ENCODE measurements at regions not wholly inside any gene's neighbourhood (a gene's known extent, or its start where the extent isn't known, plus 50 kb on each side); places are given as distances from the start of the nearest gene placed in this dataset.

- H2AFZ ChIP-seq: no peak overlapping the region
- H3K27ac ChIP-seq: no peak overlapping the region
- no peak for TF ChIP-seq EZH2 (IDR thresholded peaks at IDR 0.05; ENCODE audit: borderline replicate concordance)
- TF ChIP-seq EZH2phosphoT487 (IDR thresholded peaks at IDR 0.05; ENCODE audit: low read depth, severe bottlenecking, unreplicated experiment): no peak
- TF ChIP-seq, protein P1, sequence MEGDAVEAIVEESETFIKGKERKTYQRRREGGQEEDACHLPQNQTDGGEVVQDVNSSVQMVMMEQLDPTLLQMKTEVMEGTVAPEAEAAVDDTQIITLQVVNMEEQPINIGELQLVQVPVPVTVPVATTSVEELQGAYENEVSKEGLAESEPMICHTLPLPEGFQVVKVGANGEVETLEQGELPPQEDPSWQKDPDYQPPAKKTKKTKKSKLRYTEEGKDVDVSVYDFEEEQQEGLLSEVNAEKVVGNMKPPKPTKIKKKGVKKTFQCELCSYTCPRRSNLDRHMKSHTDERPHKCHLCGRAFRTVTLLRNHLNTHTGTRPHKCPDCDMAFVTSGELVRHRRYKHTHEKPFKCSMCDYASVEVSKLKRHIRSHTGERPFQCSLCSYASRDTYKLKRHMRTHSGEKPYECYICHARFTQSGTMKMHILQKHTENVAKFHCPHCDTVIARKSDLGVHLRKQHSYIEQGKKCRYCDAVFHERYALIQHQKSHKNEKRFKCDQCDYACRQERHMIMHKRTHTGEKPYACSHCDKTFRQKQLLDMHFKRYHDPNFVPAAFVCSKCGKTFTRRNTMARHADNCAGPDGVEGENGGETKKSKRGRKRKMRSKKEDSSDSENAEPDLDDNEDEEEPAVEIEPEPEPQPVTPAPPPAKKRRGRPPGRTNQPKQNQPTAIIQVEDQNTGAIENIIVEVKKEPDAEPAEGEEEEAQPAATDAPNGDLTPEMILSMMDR (IDR thresholded peaks at IDR 0.05; ENCODE audit: poor library complexity): no peak
These were observed 715.3 kb upstream of the MIR17HG start for GRCh38 chr13:90632184-90632583.

GRCh38 chr13:90633849-90634248 is 713.6 kb upstream of the MIR17HG start:
- H3K27ac ChIP-seq: no peak overlapping the region
- TF ChIP-seq EZH2phosphoT487 (IDR thresholded peaks at IDR 0.05; ENCODE audit: low read depth, severe bottlenecking, unreplicated experiment): no peak
- TF ChIP-seq, protein P1 (IDR thresholded peaks at IDR 0.05; ENCODE audit: poor library complexity): no peak

More at GRCh38 chr13:90632184-90632583, 715.3 kb upstream of the MIR17HG start:
- H3K79me2 ChIP-seq: no peaks in the 10 kb centered on the region
- no peaks in the 10 kb centered on the region for H3K9me2 ChIP-seq (replicated peaks; ENCODE audit: insufficient read depth)
- 94% methylated on average over 3 of the region's 3 CpGs for WGBS (ENCODE audit: low lambda C conversion rate, missing lambda C conversion rate)
- DNase-seq (ENCODE audit: low spot score): no peak
- H3K36me3 ChIP-seq (replicated peaks; ENCODE audit: insufficient read depth, low read depth): no peaks in the 10 kb centered on the region
- H4K20me1 ChIP-seq (ENCODE audit: insufficient read depth, poor library complexity, severe bottlenecking): no peaks in the 10 kb centered on the region
- H3K4me2 ChIP-seq: no peak overlapping the region
- no peak overlapping the region for H3K4me3 ChIP-seq
- no peaks in the 10 kb centered on the region for H3K9me3 ChIP-seq (ENCODE audit: low read depth)
- H3K27me3 ChIP-seq: no peaks in the 10 kb centered on the region
- no peaks in the 10 kb centered on the region for H3K4me1 ChIP-seq (ENCODE audit: insufficient read depth)

GRCh38 chr13:90640976-90641375 is 706.5 kb upstream of the MIR17HG start:
- H3K79me2 ChIP-seq: no peaks in the 10 kb centered on the region
- WGBS (ENCODE audit: low lambda C conversion rate, missing lambda C conversion rate): 86% methylated on average over 1 of the region's 1 CpG
- H2AFZ ChIP-seq: no peak overlapping the region
- no peak overlapping the region for H3K4me2 ChIP-seq
- no peaks in the 10 kb centered on the region for H3K36me3 ChIP-seq (replicated peaks; ENCODE audit: insufficient read depth, low read depth)
- H3K4me1 ChIP-seq (ENCODE audit: insufficient read depth): no peaks in the 10 kb centered on the region
- DNase-seq (ENCODE audit: low spot score): no peak
- no peaks in the 10 kb centered on the region for H4K20me1 ChIP-seq (ENCODE audit: insufficient read depth, poor library complexity, severe bottlenecking)
- no peaks in the 10 kb centered on the region for H3K27me3 ChIP-seq
- H3K27ac ChIP-seq: no peak overlapping the region
- no peaks in the 10 kb centered on the region for H3K9me3 ChIP-seq (ENCODE audit: low read depth)
- no peak overlapping the region for H3K4me3 ChIP-seq
- TF ChIP-seq, protein P1 (IDR thresholded peaks at IDR 0.05; ENCODE audit: poor library complexity): no peak
- no peak for TF ChIP-seq EZH2 (IDR thresholded peaks at IDR 0.05; ENCODE audit: borderline replicate concordance)
- no peak for TF ChIP-seq EZH2phosphoT487 (IDR thresholded peaks at IDR 0.05; ENCODE audit: low read depth, severe bottlenecking, unreplicated experiment)
- no peaks in the 10 kb centered on the region for H3K9me2 ChIP-seq (replicated peaks; ENCODE audit: insufficient read depth)

More at GRCh38 chr13:90633849-90634248, 713.6 kb upstream of the MIR17HG start:
- Histone ChIP-seq H3K4me2 (no peak overlapping the region), H3K9me2 (replicated peaks; ENCODE audit: insufficient read depth) (no peaks in the 10 kb centered on the region), H3K79me2 (no peaks in the 10 kb centered on the region), H3K27me3 (no peaks in the 10 kb centered on the region), H3K4me3 (no peak overlapping the region), H3K9me3 (ENCODE audit: low read depth) (no peaks in the 10 kb centered on the region), H3K36me3 (replicated peaks; ENCODE audit: insufficient read depth, low read depth) (no peaks in the 10 kb centered on the region), H4K20me1 (ENCODE audit: insufficient read depth, poor library complexity, severe bottlenecking) (no peaks in the 10 kb centered on the region), H2AFZ (no peak overlapping the region), H3K4me1 (ENCODE audit: insufficient read depth) (no peaks in the 10 kb centered on the region)
- no peak for DNase-seq (ENCODE audit: low spot score)

GRCh38 chr13:90641884-90642283 is 705.6 kb upstream of the MIR17HG start:
- H3K27me3 ChIP-seq: no peaks in the 10 kb centered on the region
- H4K20me1 ChIP-seq (ENCODE audit: insufficient read depth, poor library complexity, severe bottlenecking): no peaks in the 10 kb centered on the region
- H3K27ac ChIP-seq: no peak overlapping the region
- WGBS (ENCODE audit: low lambda C conversion rate, missing lambda C conversion rate): 87% methylated on average over 2 of the region's 2 CpGs
- H3K4me1 ChIP-seq (ENCODE audit: insufficient read depth): no peaks in the 10 kb centered on the region
- H2AFZ ChIP-seq: no peak overlapping the region
- no peaks in the 10 kb centered on the region for H3K79me2 ChIP-seq
- DNase-seq (ENCODE audit: low spot score): no peak
- H3K36me3 ChIP-seq (replicated peaks; ENCODE audit: insufficient read depth, low read depth): no peaks in the 10 kb centered on the region
- TF ChIP-seq EZH2phosphoT487 (IDR thresholded peaks at IDR 0.05; ENCODE audit: low read depth, severe bottlenecking, unreplicated experiment): no peak
- TF ChIP-seq, protein P1 (IDR thresholded peaks at IDR 0.05; ENCODE audit: poor library complexity): no peak
- no peak for TF ChIP-seq EZH2 (IDR thresholded peaks at IDR 0.05; ENCODE audit: borderline replicate concordance)
- H3K4me3 ChIP-seq: no peak overlapping the region
- H3K4me2 ChIP-seq: no peak overlapping the region
- H3K9me2 ChIP-seq (replicated peaks; ENCODE audit: insufficient read depth): no peaks in the 10 kb centered on the region
- no peaks in the 10 kb centered on the region for H3K9me3 ChIP-seq (ENCODE audit: low read depth)
